ENCODE measurements at regions not wholly inside any gene's neighbourhood (a gene's known extent, or its start where the extent isn't known, plus 50 kb on each side); places are given as distances from the start of the nearest gene placed in this dataset.

DNA sequence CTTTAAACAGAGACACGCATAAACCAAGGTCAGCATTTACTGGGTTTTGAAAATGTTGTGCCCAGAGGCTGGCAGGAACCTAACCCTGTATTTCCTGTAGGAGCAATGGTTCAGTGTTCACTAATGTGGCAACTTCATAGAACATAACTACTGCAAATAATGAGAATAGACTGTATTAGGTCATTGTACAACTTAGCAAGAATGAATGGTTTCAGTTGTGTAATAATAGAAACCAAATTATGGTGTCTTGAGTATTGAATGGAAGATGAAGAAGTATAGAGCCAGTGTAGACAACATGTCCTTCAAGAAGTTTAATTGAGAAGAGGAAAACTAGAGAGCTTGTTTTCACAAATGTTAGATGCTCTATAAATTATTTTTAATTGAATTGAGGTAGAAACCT, 172.5 kb downstream of the BUB3 start:
- TF ChIP-seq, protein P1, sequence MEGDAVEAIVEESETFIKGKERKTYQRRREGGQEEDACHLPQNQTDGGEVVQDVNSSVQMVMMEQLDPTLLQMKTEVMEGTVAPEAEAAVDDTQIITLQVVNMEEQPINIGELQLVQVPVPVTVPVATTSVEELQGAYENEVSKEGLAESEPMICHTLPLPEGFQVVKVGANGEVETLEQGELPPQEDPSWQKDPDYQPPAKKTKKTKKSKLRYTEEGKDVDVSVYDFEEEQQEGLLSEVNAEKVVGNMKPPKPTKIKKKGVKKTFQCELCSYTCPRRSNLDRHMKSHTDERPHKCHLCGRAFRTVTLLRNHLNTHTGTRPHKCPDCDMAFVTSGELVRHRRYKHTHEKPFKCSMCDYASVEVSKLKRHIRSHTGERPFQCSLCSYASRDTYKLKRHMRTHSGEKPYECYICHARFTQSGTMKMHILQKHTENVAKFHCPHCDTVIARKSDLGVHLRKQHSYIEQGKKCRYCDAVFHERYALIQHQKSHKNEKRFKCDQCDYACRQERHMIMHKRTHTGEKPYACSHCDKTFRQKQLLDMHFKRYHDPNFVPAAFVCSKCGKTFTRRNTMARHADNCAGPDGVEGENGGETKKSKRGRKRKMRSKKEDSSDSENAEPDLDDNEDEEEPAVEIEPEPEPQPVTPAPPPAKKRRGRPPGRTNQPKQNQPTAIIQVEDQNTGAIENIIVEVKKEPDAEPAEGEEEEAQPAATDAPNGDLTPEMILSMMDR (IDR thresholded peaks at IDR 0.05; ENCODE audit: borderline replicate concordance, extremely low read depth, low read length, poor library complexity, severe bottlenecking), result no peak
- TF ChIP-seq EZH2 (IDR thresholded peaks at IDR 0.05; ENCODE audit: borderline replicate concordance, low read depth, low read length, severe bottlenecking), result no peak

Measured in DND-41 (cell line).